ENCODE measurements at regions not wholly inside any gene's neighbourhood (a gene's known extent, or its start where the extent isn't known, plus 50 kb on each side); places are given as distances from the start of the nearest gene placed in this dataset.

DNA sequence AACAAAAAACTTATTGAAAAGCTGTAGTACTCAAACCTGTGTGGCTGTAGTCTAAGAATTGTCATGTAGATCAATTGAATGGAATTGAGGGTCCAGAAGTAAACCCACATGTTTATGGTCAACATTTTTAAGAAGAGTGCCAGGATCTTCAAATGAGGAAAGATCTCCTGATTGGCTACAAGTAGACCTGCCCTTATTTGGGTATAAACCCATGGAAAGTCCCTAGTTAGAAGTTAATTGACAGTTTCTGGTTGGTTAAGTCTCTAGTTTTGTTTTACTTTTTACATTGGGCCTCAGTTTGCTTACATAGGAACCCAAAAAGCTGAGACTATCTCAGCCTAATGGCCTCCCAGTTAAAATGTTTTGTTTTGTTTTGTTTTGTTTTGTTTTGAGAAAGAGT, 91.9 kb upstream of the RESF1 start:
- TF ChIP-seq, protein P1, sequence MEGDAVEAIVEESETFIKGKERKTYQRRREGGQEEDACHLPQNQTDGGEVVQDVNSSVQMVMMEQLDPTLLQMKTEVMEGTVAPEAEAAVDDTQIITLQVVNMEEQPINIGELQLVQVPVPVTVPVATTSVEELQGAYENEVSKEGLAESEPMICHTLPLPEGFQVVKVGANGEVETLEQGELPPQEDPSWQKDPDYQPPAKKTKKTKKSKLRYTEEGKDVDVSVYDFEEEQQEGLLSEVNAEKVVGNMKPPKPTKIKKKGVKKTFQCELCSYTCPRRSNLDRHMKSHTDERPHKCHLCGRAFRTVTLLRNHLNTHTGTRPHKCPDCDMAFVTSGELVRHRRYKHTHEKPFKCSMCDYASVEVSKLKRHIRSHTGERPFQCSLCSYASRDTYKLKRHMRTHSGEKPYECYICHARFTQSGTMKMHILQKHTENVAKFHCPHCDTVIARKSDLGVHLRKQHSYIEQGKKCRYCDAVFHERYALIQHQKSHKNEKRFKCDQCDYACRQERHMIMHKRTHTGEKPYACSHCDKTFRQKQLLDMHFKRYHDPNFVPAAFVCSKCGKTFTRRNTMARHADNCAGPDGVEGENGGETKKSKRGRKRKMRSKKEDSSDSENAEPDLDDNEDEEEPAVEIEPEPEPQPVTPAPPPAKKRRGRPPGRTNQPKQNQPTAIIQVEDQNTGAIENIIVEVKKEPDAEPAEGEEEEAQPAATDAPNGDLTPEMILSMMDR (IDR thresholded peaks at IDR 0.05; ENCODE audit: low read length), result no peak
- TF ChIP-seq EZH2 (IDR thresholded peaks at IDR 0.05; ENCODE audit: borderline replicate concordance, low read length), result no peak
